ENCODE measurements at regions not wholly inside any gene's neighbourhood (a gene's known extent, or its start where the extent isn't known, plus 50 kb on each side); places are given as distances from the start of the nearest gene placed in this dataset.

GRCh38 chr17:77464988-77465357 lies 324.2 kb downstream of the SEC14L1 start:
- DNase-seq, result no peak

- no peak for DNase-seq
Observed at GRCh38 chr17:77465358-77466041, 324.7 kb downstream of the SEC14L1 start.

- no peak for DNase-seq
Observed at GRCh38 chr17:77466140-77466539, 325.4 kb downstream of the SEC14L1 start.

DNA sequence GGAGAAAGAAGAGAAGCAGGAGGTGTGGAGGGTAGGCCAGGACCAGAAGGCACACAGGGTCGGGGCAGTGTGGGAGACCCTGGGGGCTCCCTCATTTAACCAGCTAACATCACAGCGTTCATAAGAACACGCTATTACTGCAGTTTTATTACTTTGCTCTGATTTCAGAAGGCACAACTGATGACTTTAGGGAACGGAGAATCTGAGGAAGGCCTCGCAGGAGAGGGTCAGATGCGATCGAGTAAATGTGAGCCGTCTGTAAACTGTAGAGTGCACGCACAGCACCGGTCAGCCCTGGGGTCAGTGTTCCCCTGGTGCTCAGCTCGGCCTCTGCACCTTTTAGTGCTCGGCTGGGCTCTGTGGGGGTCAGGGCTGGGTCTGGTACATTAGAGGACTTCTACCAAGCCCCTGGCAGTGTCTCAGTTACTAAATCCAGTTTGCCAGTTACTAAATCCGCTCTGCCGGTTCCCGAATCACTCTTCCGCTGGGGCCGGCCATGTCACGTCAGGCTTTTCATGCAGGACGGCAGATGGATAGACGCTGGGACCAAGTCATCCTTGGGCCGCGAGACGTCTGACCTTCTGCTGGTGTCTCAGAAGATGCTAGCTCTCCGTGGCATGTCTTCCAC lies 325.9 kb downstream of the SEC14L1 start:
- no peak for DNase-seq

DNA sequence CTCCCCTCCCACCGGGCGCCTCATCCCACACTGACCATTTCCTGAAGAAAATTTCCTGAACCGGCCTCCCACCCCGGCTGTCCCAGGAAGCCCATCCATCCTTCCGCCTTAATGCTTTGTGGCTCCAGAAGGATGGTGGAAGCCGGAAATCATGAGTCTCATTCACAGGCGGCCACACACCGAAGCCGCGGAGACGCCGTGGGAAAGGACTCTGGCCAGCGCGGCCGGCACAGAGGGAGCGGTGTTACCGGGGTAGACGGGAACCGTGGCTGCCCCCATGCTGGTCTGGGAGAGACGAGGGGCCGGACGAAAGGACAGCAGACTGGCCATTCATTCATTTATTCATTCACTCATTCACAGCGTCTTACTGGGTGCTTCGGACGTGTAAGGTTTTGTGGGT lies 326.8 kb downstream of the SEC14L1 start:
- no peak for DNase-seq

DNA sequence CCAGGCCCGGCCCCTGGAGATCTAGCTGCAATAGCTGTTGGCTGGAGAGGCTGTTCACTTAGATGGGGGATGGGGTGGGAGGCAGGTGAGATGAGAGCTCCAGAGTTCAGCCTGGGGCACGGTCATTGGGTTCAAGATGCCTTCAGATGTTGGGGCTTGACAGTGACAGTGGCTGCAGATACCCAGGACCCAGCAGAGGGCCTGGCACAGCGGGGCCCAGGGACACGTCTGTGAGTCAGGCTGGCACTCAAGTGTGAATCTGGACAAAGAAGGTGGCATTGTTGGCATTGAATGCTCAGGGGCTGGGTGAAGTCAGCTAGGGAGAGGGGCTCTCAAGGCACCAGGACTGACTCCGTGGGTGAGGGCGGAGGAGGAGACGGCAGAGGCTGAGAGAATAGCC lies 328.1 kb downstream of the SEC14L1 start:
- no peak for DNase-seq

GRCh38 chr17:77470330-77470786 lies 329.6 kb downstream of the SEC14L1 start:
- no peak for DNase-seq

- DNase-seq, result no peak
Observed at GRCh38 chr17:77470800-77471733, 330.3 kb downstream of the SEC14L1 start.

GRCh38 chr17:77471984-77472461 lies 331.3 kb downstream of the SEC14L1 start:
- no peak for DNase-seq

GRCh38 chr17:77472468-77473310 lies 331.9 kb downstream of the SEC14L1 start:
- no peak for DNase-seq

DNA sequence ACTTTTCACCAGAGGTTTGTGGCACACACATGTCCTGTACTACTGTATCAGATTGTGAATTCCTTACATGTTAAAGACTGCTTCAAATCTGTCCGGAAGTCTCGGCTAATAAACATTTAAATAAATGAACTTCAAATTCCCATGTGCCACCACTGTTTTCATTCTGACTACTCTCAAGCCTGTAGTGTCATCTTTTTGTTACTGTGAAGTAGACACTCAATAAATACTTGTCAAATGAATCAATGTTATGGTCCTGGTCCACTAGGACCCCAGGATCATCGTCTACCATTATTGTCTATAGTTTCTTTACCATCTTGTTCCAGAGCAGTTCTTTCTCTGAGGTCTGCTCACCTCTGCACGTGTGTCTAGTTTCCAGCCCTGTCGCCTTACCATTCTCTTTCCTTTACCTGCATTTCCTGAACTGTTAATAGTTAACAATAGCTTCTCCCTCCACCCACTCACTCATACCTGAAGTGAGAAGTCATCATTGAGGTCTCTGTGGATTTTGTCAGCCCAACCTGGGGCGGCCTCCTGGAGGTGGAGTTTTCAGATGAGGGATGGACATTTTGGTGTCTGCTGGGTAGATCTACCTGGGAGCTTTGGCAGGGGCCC lies 333.0 kb downstream of the SEC14L1 start:
- no peak for DNase-seq

DNA sequence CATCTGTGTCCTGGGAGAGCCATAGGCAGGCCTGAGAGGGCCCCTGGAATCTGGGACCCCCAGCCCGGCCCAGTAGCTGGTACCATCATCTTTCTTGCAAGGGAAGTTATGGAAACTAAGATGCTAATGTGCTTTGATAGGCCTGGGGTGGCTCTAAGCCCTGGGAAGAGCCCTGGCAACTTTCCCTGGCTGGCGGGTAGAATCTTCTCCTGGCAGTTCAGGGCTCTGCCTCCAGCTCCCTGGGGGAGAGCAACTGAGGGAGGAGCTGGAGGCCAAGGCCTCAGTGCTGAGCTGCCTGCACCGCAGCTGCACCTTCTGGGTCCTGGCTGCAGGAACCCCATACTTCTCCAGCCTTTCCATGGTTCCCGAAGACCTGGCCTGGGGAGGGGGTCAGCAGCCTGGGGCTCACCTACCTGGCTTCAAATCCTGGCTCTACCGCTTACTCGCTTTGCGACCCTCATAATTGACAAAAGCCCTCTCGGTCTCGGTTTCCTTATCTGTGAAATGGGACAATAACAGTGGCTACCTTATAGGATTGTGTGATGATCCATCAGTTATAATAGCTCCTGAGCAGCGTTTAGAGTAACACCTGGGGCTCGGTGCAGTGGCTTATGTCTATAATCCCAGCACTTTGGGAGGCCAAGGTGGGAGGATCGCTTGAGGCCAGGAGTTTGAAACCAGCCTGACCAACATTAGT lies 333.7 kb downstream of the SEC14L1 start:
- no peak for DNase-seq

DNA sequence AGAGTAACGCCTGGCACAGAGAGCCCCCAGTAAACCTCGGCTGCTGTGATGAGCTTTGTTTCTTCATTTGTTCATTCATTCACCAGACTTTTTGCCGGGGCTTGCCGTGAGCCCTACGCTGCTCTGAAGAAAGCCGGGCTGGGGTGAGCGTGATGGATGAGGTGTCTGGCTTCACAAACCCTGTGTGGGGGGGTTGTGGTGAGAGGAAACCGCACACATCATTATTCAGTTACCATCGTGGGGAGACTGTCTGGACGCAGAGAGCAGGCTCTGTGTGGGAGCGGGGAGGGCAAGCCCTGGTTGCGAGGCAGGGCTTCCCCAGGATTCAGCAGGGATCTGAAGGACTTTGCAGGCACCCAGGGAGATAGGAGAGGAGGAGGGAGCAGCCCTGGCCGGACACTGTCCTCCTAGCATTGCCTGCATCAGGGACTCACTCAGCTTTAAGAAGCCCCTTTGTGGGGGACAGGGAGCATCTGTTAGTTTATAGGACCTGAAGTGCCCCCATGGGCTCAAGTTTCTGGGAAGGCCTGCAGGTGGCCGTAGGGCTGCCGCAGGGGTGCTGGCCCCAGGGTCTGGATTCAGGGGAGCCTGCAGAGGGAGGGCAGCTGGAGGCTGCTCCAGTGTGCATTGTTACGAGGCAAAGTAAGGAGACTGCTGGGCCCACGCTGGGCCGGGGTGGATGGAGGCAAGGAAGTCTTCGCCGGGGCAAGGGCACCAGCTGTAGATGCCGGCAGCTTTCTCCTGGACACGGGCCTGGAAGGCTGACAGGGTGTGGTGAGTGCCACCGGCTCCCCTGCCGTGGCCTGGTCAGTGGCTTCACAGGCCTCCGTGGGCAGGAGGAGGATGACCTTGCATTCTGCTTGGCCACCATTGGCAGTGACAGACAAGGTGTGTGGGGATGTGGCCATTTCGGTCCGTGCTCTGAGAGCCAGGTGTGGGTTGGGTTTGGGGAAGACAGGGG lies 334.5 kb downstream of the SEC14L1 start:
- no peak for DNase-seq

DNA sequence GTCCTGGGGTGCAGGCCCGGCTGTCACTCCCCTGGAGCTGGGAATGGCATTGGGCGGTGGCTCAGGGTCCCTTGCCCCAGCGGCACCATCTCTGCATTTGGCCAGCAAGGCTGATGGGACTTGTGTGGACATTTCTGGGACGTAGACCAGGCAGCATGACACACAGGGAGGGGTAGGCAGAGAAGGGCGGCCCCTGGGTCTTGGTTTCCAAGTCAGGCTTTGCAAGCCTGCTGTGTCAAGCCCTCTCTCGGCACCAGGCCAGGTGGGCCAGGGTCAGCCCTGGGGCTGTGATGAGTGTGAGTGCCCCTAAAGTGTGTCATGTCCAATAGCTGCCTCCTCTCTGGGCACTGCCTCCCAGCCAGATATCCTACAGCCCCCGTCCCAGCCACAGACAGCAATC lies 335.2 kb downstream of the SEC14L1 start:
- DNase-seq, result no peak

- DNase-seq, result no peak
Observed at GRCh38 chr17:77476498-77476897, 335.7 kb downstream of the SEC14L1 start.

DNA sequence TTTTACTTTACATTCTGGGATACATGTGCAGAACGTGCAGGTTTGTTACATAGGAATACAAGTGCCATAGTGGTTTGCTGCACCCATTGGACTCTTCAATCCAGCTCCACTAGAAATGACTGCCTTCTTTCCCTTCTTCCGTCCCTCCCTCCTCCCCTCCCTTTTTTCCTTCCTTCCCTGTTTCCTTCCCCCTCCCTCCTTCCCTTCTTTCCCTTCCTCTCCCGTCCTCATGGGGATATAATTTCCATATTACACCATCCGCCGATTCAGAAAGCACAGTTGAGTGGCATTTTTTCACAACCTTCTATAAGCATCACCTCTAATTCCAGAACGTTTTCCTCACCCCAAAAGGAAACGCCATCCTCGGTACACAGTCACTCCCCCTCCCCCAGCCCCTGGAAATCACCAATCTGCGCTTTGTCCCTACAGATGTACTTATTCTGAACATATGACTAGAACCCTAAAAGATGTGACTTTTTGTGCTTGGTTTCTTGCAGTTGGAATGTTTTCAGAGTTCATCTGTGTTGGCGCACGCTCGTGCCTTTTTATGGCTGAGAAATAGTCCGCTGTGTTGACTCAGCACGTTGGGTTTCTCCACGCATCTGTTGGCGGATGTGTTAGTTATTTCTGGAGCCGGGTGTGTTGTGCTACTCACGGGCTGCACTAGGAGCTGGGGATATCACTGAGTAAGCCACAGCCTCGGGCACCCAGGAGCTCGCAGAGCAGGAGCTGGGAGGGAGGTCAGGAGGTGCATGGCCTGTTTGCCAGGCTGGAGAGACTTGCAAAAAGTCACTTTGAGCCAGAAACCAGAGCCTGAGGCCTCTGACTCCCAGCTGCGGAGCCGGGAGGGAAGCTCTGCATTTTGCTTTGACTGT lies 336.4 kb downstream of the SEC14L1 start:
- no peak for DNase-seq

- no peak for DNase-seq
Observed at GRCh38 chr17:77478281-77478680, 337.5 kb downstream of the SEC14L1 start.

DNA sequence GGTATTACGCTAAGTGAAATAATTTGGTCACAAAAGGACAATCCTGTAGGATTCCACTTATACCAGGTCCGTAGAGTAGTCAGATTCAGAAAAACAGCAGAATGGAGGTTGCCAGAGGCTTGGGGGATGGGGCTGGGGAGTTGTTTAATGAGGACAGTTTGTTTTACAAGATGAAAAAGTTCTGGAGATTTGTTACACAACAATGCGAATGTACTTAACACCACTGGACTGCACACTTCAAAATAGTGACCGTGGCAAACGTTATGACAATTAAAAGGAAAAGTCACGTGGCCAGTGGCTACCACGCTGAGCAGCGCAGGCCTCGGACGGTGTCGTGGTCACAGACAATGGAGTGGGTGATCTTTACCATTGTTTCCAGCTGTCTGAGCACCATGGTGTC lies 338.1 kb downstream of the SEC14L1 start:
- no peak for DNase-seq
